H1 (cell line): ENCODE measurements at regions not wholly inside any gene's neighbourhood (a gene's known extent, or its start where the extent isn't known, plus 50 kb on each side); places are given as distances from the start of the nearest gene placed in this dataset.

Source experiments
- CTCF ChIA-PET: fragments of 300-600 bp; sonication (Branson Sonifier 250); formaldehyde crosslinking; loops from one replicate; lab custom pipeline; 2021; ENCODE audit not compliant: partially characterized antibody; lab: Charles Lee
- POLR2A ChIA-PET: fragments of 300-600 bp; sonication (Branson Sonifier 250); formaldehyde crosslinking; loops from one replicate; lab custom pipeline; 2021; ENCODE audit warnings: inconsistent platforms; ENCODE audit not compliant: partially characterized antibody; lab: Charles Lee
- DNase-seq, 2 experiments: peaks; one replicate each; pipeline versions ENCODE4 v3.0.0 to v3.0.0-alpha.2; 2010 to 2022; ENCODE audit warnings: low spot score in 2 of 2, low read depth in 1 of 2, mixed read lengths in 1 of 2
- FAIRE-seq: peaks from 2 replicates; lab custom pipeline; 2011; peaks lifted over from hg19 to GRCh38; lab: Jason Lieb, UNC
- H2AFZ ChIP-seq: 2 replicates; pipeline ENCODE4 v1.8.1; 2012; ENCODE audit warnings: low read length, inconsistent platforms
- H2AK5ac ChIP-seq: 2 replicates; pipeline ENCODE4 v1.6.1; 2013; ENCODE audit warnings: low read depth, low read length
- H2BK120ac ChIP-seq: replicated peaks from 2 replicates; pipeline ENCODE3; 2013; ENCODE audit warnings: low read depth, low read length, inconsistent platforms
- H2BK12ac ChIP-seq: 2 replicates; pipeline ENCODE4 v1.6.1; 2013; ENCODE audit warnings: low read depth, low read length
- H2BK15ac ChIP-seq: 2 replicates; pipeline ENCODE4 v1.6.1; 2013; ENCODE audit warnings: low read length
- H2BK20ac ChIP-seq: 2 replicates; pipeline ENCODE4 v1.6.1; 2013; ENCODE audit warnings: low read length
- H2BK5ac ChIP-seq: 2 replicates; pipeline ENCODE4 v1.6.1; 2013; ENCODE audit warnings: low read depth, low read length
- H3K14ac ChIP-seq: 2 replicates; pipeline ENCODE4 v1.6.1; 2013; ENCODE audit warnings: inconsistent platforms; ENCODE audit not compliant: insufficient read length
- H3K18ac ChIP-seq: 2 replicates; pipeline ENCODE4 v1.6.1; 2013; ENCODE audit warnings: low read length; ENCODE audit errors: extremely low read depth
- H3K23ac ChIP-seq: 2 replicates; pipeline ENCODE4 v1.6.1; 2013; ENCODE audit warnings: inconsistent platforms; ENCODE audit not compliant: insufficient read length
- H3K23me2 ChIP-seq: 2 replicates; pipeline ENCODE4 v1.6.1; 2013; ENCODE audit warnings: low read depth, low read length
- H3K27ac ChIP-seq: 2 replicates; pipeline ENCODE4 v1.6.1; 2011; ENCODE audit warnings: low read depth, low read length, inconsistent platforms
- H3K27me3 ChIP-seq, 4 experiments: replicated peaks in 1 of 4; 1 replicate in 1 of 4; 2 replicates in 3 of 4; pipeline versions ENCODE4 v1.6.1 to v1.8.1; 2011 to 2013; ENCODE audit warnings: low read length in 3 of 4, mild to moderate bottlenecking in 3 of 4, inconsistent platforms in 2 of 4, mixed read lengths in 2 of 4, moderate library complexity in 1 of 4; ENCODE audit not compliant: control insufficient read depth in 3 of 4, insufficient read depth in 3 of 4; ENCODE audit errors: extremely low read depth in 1 of 4
- H3K36me3 ChIP-seq, 4 experiments: 2 replicates each; pipeline versions ENCODE4 v1.6.1 to v1.8.1; 2011 to 2013; ENCODE audit warnings: mild to moderate bottlenecking in 4 of 4, low read length in 3 of 4, moderate library complexity in 2 of 4, control low read depth in 1 of 4, inconsistent platforms in 1 of 4; ENCODE audit not compliant: insufficient read depth in 4 of 4, control insufficient read depth in 2 of 4
- H3K4ac ChIP-seq: replicated peaks from 2 replicates; pipeline ENCODE3; 2013; ENCODE audit warnings: low read length, low read depth, mixed read lengths, inconsistent platforms; ENCODE audit not compliant: insufficient read length
- H3K4me1 ChIP-seq, 4 experiments: replicated peaks in 1 of 4; 1 replicate in 1 of 4; 2 replicates in 3 of 4; pipeline versions ENCODE4 v1.6.1 to v1.8.1; 2011 to 2013; ENCODE audit warnings: low read length in 3 of 4, inconsistent platforms in 2 of 4, mixed read lengths in 1 of 4; ENCODE audit not compliant: insufficient read depth in 4 of 4, control insufficient read depth in 3 of 4
- H3K4me2 ChIP-seq, 2 experiments: 2 replicates each; pipeline versions ENCODE4 v1.6.1 to v1.8.1; 2011 to 2013; ENCODE audit warnings: low read depth in 2 of 2, low read length in 2 of 2, control low read depth in 1 of 2, inconsistent platforms in 1 of 2, mild to moderate bottlenecking in 1 of 2; ENCODE audit not compliant: insufficient read depth in 1 of 2
- H3K4me3 ChIP-seq, 4 experiments: fragments of 200-600, 300-600 bp in 1 of 4; sonication (generic), shearing (Covaris generic), sonication (Bioruptor Twin) in 1 of 4; 2 replicates each; pipeline versions ENCODE4 v1.5.1 to v1.8.1; 2011 to 2016; ENCODE audit warnings: low read length in 4 of 4, low read depth in 3 of 4, control low read depth in 2 of 4, inconsistent platforms in 2 of 4, mild to moderate bottlenecking in 2 of 4, mixed read lengths in 1 of 4, moderate library complexity in 1 of 4; ENCODE audit not compliant: insufficient read depth in 2 of 4; ENCODE audit errors: extremely low read depth in 1 of 4
- H3K56ac ChIP-seq: replicated peaks from 2 replicates; pipeline ENCODE3; 2013; ENCODE audit warnings: low read depth, mild to moderate bottlenecking, mixed read lengths, low read length, inconsistent platforms; ENCODE audit not compliant: insufficient read length
- H3K79me1 ChIP-seq: 2 replicates; pipeline ENCODE4 v1.6.1; 2013; ENCODE audit warnings: low read depth, low read length, control low read depth
- H3K79me2 ChIP-seq, 2 experiments: 2 replicates each; pipeline versions ENCODE4 v1.6.1 to v1.8.1; 2012 to 2013; ENCODE audit warnings: low read length in 2 of 2, mild to moderate bottlenecking in 2 of 2, inconsistent platforms in 1 of 2; ENCODE audit not compliant: insufficient read depth in 2 of 2, control insufficient read depth in 1 of 2
- H3K9ac ChIP-seq, 4 experiments: replicated peaks in 1 of 4; 1 replicate in 1 of 4; 2 replicates in 3 of 4; pipeline versions ENCODE4 v1.6.1 to v1.8.1; 2011 to 2013; ENCODE audit warnings: low read depth in 3 of 4, low read length in 3 of 4, control low read depth in 2 of 4, mild to moderate bottlenecking in 2 of 4, moderate library complexity in 2 of 4, inconsistent platforms in 1 of 4; ENCODE audit errors: extremely low read depth in 1 of 4
- H3K9me3 ChIP-seq, 2 experiments: 2 replicates each; pipeline versions ENCODE4 v1.6.1 to v1.8.1; 2012 to 2013; ENCODE audit warnings: mild to moderate bottlenecking in 2 of 2, moderate library complexity in 2 of 2, control low read depth in 1 of 2, inconsistent platforms in 1 of 2, low read depth in 1 of 2, low read length in 1 of 2, mixed read lengths in 1 of 2; ENCODE audit not compliant: insufficient read depth in 2 of 2
- H4K20me1 ChIP-seq, 2 experiments: replicated peaks in 1 of 2; 2 replicates each; pipeline versions ENCODE3 to v1.8.1; 2011 to 2013; ENCODE audit warnings: inconsistent platforms in 2 of 2, low read length in 2 of 2, mild to moderate bottlenecking in 1 of 2; ENCODE audit not compliant: insufficient read depth in 2 of 2, control insufficient read depth in 1 of 2
- H4K5ac ChIP-seq: 2 replicates; pipeline ENCODE4 v1.6.1; 2013; ENCODE audit warnings: low read length, low read depth, mixed read lengths, inconsistent platforms; ENCODE audit not compliant: insufficient read length
- H4K8ac ChIP-seq: 2 replicates; pipeline ENCODE4 v1.8.0; 2013; ENCODE audit warnings: mild to moderate bottlenecking, moderate library complexity, low read length, inconsistent platforms; ENCODE audit not compliant: insufficient read depth; ENCODE audit errors: extremely low read depth
- H4K91ac ChIP-seq: replicated peaks from 2 replicates; pipeline ENCODE3; 2013; ENCODE audit warnings: low read length, mixed read lengths, inconsistent platforms; ENCODE audit not compliant: insufficient read length
- WGBS, 2 experiments: shearing (Covaris generic) in 1 of 2; methylation state at CpG; one replicate each; pipeline versions ENCODE4 v1.1.6 to v1.1.7; 2013 to 2015; ENCODE audit warnings: low lambda C conversion rate in 2 of 2, mixed read lengths in 2 of 2, inconsistent platforms in 1 of 2, low coverage in 1 of 2, missing lambda C conversion rate in 1 of 2; ENCODE audit not compliant: insufficient replicate concordance in 2 of 2, insufficient coverage in 1 of 2, insufficient read length in 1 of 2; ENCODE audit errors: extremely low coverage in 1 of 2, missing lambda C conversion rate in 1 of 2; 5-methylcytosine and 5-hydroxymethylcytosine counted together
- TF ChIP-seq, protein P1 (sequence below): IDR thresholded peaks from 2 replicates; pipeline ENCODE4 v1.6.1; 2012; ENCODE audit warnings: inconsistent platforms

DNA sequence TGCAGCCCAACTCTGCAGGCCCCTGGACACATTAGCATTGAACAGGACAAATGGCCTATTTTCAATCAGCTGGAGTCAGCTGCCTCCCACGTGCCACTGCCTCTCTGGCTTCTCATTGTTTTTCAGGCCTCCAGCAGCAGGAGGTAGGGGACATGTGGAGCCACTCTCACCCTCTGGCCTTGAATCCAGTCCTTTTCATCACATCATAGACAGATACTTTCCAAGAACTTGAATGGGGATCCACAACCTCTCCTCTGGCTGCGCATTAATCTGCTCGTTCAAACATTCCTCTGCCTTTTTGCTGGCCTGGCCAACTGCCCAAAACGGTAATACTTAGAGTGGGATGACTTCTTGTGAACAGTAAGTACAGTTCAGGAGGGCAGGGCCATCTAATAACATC, 592.3 kb downstream of the PKHD1 start:
- Histone ChIP-seq H3K14ac (no peak overlapping the region), H4K91ac (no peak overlapping the region), H2BK20ac (no peak overlapping the region), H3K79me1 (no peaks in the 10 kb centered on the region), H3K4me1 (peaks cover 0 to 4% (median 2%) of the 10 kb centered on the region in 4 experiments; a peak in 3 of 7 replicates), H3K79me2 (no peaks in the 10 kb centered on the region), H3K18ac (no peak overlapping the region), H2BK15ac (no peak overlapping the region), H3K27ac (no peak overlapping the region), H3K4ac (no peak overlapping the region), H3K9me3 (no peaks in the 10 kb centered on the region), H4K20me1 (no peaks in the 10 kb centered on the region), H3K4me3 (no peak overlapping the region), H2AK5ac (no peak overlapping the region), H4K8ac (no peak overlapping the region), H2AFZ (no peak overlapping the region), H3K27me3 (no peaks in the 10 kb centered on the region), H3K36me3 (no peaks in the 10 kb centered on the region), H2BK5ac (no peak overlapping the region), H3K23ac (no peak overlapping the region), H3K56ac (no peak overlapping the region), H4K5ac (no peak overlapping the region), H3K23me2 (no peaks in the 10 kb centered on the region), H3K4me2 (no peak overlapping the region), H2BK120ac (no peak overlapping the region), H3K9ac (no peak overlapping the region), H2BK12ac (no peak overlapping the region)
- POLR2A ChIA-PET = interaction anchor here (0.6 kb wide), 1 partner anchor 41 kb away, joined by 3 read pairs; no protein-coding TSS in a partner anchor
- no peak for FAIRE-seq
- CTCF ChIA-PET = interaction anchor here (0.8 to 3.2 kb wide), 10 partner anchors 8 to 555 kb away, joined by 3 to 15 read pairs (median 4); no protein-coding TSS in a partner anchor
- DNase-seq = no peak
- WGBS, 2 experiments = 64% methylated on average over 4 of the region's 4 CpGs; no CpG with 5 or more reads in 1 of the 2 experiments
- TF ChIP-seq, protein P1, sequence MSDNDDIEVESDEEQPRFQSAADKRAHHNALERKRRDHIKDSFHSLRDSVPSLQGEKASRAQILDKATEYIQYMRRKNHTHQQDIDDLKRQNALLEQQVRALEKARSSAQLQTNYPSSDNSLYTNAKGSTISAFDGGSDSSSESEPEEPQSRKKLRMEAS = peak; percentile 75
